GM06990 (cell line): ENCODE measurements at regions not wholly inside any gene's neighbourhood (a gene's known extent, or its start where the extent isn't known, plus 50 kb on each side); places are given as distances from the start of the nearest gene placed in this dataset.

Experiments
- DNase-seq: peaks from one replicate; pipeline ENCODE4 v3.0.0-alpha.2; 2011; ENCODE audit not compliant: insufficient read length; ENCODE audit errors: extremely low read depth
- H3K27me3 ChIP-seq: replicated peaks from 2 replicates; pipeline ENCODE4 v1.6.0; 2011; ENCODE audit warnings: low read length; ENCODE audit not compliant: control insufficient read depth, insufficient read depth
- H3K36me3 ChIP-seq: 2 replicates; pipeline ENCODE4 v1.5.1; 2011; ENCODE audit warnings: low read length; ENCODE audit not compliant: control insufficient read depth, insufficient read depth
- H3K4me3 ChIP-seq: replicated peaks from 2 replicates; pipeline ENCODE4 v1.5.1; 2011; ENCODE audit warnings: low read depth, mild to moderate bottlenecking, control low read depth, low read length
- CTCF ChIP-seq: IDR thresholded peaks from 2 replicates; pipeline ENCODE4 v1.5.1; 2011; ENCODE audit warnings: low read length, control low read depth, mild to moderate bottlenecking, inconsistent platforms; ENCODE audit not compliant: insufficient read depth, poor library complexity, severe bottlenecking

- H3K36me3 ChIP-seq: no peaks in the 10 kb centered on the region
- no peak overlapping the region for H3K4me3 ChIP-seq
- no peaks in the 10 kb centered on the region for H3K27me3 ChIP-seq
- TF ChIP-seq CTCF: no peak
- DNase-seq: no peak
Observed at GRCh38 chr9:14403081-14403480, 89.1 kb upstream of the NFIB start.

GRCh38 chr9:14402583-14402982 lies 88.6 kb upstream of the NFIB start:
- no peak for TF ChIP-seq CTCF
- Histone ChIP-seq H3K27me3 (no peaks in the 10 kb centered on the region), H3K36me3 (no peaks in the 10 kb centered on the region), H3K4me3 (no peak overlapping the region)
- DNase-seq: no peak

GRCh38 chr9:14401911-14402310 lies 88.0 kb upstream of the NFIB start:
- Histone ChIP-seq H3K4me3 (no peak overlapping the region), H3K36me3 (no peaks in the 10 kb centered on the region), H3K27me3 (no peaks in the 10 kb centered on the region)
- DNase-seq: no peak
- TF ChIP-seq CTCF: no peak

GRCh38 chr9:14400658-14400995 lies 86.7 kb upstream of the NFIB start:
- no peak overlapping the region for H3K4me3 ChIP-seq
- DNase-seq: no peak
- no peaks in the 10 kb centered on the region for H3K27me3 ChIP-seq
- TF ChIP-seq CTCF: no peak
- no peaks in the 10 kb centered on the region for H3K36me3 ChIP-seq

- DNase-seq: no peak
- Histone ChIP-seq H3K4me3 (no peak overlapping the region), H3K27me3 (no peaks in the 10 kb centered on the region), H3K36me3 (no peaks in the 10 kb centered on the region)
- no peak for TF ChIP-seq CTCF
Observed at GRCh38 chr9:14399756-14400657, 86.1 kb upstream of the NFIB start.
